CD4-positive, alpha-beta T cell treated with Interleukin-15 for 4 hours (primary cell): ENCODE measurements at regions not wholly inside any gene's neighbourhood (a gene's known extent, or its start where the extent isn't known, plus 50 kb on each side); places are given as distances from the start of the nearest gene placed in this dataset.
"Not testable (repeated sequence)": the region's sequence is repeated elsewhere in the genome, so short reads cannot be mapped to it uniquely, and the experiment has no call there.

Experiments used
- DNase-seq: peaks from one replicate; pipeline ENCODE4 v3.0.0-alpha.2; 2020; ENCODE audit warnings: low spot score

GRCh38 chrX:121455890-121456289 is 408.5 kb downstream of the GLUD2 start:
- no peak for DNase-seq

GRCh38 chrX:121456315-121456714 is 408.9 kb downstream of the GLUD2 start:
- DNase-seq: no peak

- no peak for DNase-seq
These were observed 409.7 kb downstream of the GLUD2 start for GRCh38 chrX:121457096-121457495.

GRCh38 chrX:121479406-121479805 is 432.0 kb downstream of the GLUD2 start:
- DNase-seq: no peak

- no peak for DNase-seq
These were observed 449.6 kb downstream of the GLUD2 start for GRCh38 chrX:121496966-121497365.

GRCh38 chrX:121504153-121504552 is 456.7 kb downstream of the GLUD2 start:
- no peak for DNase-seq

GRCh38 chrX:121546317-121546716 is 498.9 kb downstream of the GLUD2 start:
- no peak for DNase-seq

GRCh38 chrX:121558886-121559285 is 511.5 kb downstream of the GLUD2 start:
- no peak for DNase-seq

- no peak for DNase-seq
These were observed 515.2 kb downstream of the GLUD2 start for GRCh38 chrX:121562616-121563015.

GRCh38 chrX:121569609-121570008 is 522.2 kb downstream of the GLUD2 start:
- DNase-seq: no peak

- no peak for DNase-seq
These were observed 522.8 kb downstream of the GLUD2 start for GRCh38 chrX:121570072-121570841.

- DNase-seq: no peak
These were observed 523.9 kb downstream of the GLUD2 start for GRCh38 chrX:121571333-121571732.

GRCh38 chrX:121574384-121574783 is 527.0 kb downstream of the GLUD2 start:
- not testable (repeated sequence) for DNase-seq

GRCh38 chrX:121579016-121579760 is 531.8 kb downstream of the GLUD2 start:
- peak; percentile 0 for DNase-seq

GRCh38 chrX:121581885-121582284 is 534.5 kb downstream of the GLUD2 start:
- no peak for DNase-seq

GRCh38 chrX:121585626-121586025 is 538.2 kb downstream of the GLUD2 start:
- no peak for DNase-seq

- no peak for DNase-seq
These were observed 545.5 kb downstream of the GLUD2 start for GRCh38 chrX:121592884-121593283.

- DNase-seq: no peak
These were observed 550.9 kb downstream of the GLUD2 start for GRCh38 chrX:121598356-121598755.

- no peak for DNase-seq
These were observed 587.7 kb downstream of the GLUD2 start for GRCh38 chrX:121635141-121635540.

- DNase-seq: no peak
These were observed 592.4 kb downstream of the GLUD2 start for GRCh38 chrX:121639781-121640180.

GRCh38 chrX:121641560-121641959 is 594.1 kb downstream of the GLUD2 start:
- DNase-seq: no peak

- DNase-seq: no peak
These were observed 595.0 kb downstream of the GLUD2 start for GRCh38 chrX:121642415-121642814.

GRCh38 chrX:121649417-121649816 is 602.0 kb downstream of the GLUD2 start:
- no peak for DNase-seq

- no peak for DNase-seq
These were observed 607.9 kb downstream of the GLUD2 start for GRCh38 chrX:121655276-121655675.
